ENCODE measurements at regions not wholly inside any gene's neighbourhood (a gene's known extent, or its start where the extent isn't known, plus 50 kb on each side); places are given as distances from the start of the nearest gene placed in this dataset.
"Not testable (repeated sequence)": the region's sequence is repeated elsewhere in the genome, so short reads cannot be mapped to it uniquely, and the experiment has no call there.

- TF ChIP-seq, protein P1, sequence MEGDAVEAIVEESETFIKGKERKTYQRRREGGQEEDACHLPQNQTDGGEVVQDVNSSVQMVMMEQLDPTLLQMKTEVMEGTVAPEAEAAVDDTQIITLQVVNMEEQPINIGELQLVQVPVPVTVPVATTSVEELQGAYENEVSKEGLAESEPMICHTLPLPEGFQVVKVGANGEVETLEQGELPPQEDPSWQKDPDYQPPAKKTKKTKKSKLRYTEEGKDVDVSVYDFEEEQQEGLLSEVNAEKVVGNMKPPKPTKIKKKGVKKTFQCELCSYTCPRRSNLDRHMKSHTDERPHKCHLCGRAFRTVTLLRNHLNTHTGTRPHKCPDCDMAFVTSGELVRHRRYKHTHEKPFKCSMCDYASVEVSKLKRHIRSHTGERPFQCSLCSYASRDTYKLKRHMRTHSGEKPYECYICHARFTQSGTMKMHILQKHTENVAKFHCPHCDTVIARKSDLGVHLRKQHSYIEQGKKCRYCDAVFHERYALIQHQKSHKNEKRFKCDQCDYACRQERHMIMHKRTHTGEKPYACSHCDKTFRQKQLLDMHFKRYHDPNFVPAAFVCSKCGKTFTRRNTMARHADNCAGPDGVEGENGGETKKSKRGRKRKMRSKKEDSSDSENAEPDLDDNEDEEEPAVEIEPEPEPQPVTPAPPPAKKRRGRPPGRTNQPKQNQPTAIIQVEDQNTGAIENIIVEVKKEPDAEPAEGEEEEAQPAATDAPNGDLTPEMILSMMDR (IDR thresholded peaks at IDR 0.05) = not testable (repeated sequence)
- TF ChIP-seq EZH2phosphoT487 (IDR thresholded peaks at IDR 0.05) = not testable (repeated sequence)
Measured at GRCh38 chr4:3632794-3633193, 100.6 kb upstream of the LRPAP1 start.
